ENCODE measurements at regions not wholly inside any gene's neighbourhood (a gene's known extent, or its start where the extent isn't known, plus 50 kb on each side); places are given as distances from the start of the nearest gene placed in this dataset.

DNA sequence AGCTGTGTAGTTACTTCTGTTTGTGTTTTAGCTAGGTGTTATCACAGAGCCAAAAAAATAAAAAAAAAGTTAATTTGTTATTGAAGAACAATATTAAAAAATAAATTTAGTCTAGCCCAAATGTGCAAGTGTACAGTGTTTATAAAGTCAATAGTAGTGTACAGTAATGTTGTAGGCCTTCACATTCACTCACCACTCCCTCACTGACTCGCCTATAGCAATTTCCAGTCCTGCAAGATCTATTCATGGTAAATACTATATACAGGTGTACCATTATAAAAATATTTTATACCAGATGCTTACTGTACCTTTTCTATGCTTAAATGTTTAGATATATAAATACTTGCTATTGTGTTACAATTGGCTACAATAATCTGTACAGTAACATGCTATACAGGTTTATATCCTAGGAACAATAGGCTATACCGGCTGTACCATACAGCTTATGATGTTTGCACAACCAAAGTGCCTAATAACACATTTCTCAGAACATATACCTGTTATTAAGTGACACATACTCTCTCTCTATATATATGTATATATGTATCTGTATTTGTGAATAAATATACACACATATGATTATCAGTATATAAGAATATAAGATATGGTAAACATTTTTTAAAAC, 341.4 kb upstream of the EDIL3 start:
- TF ChIP-seq CTCF (optimal IDR thresholded peaks at IDR 0.05 in 1 of 3, IDR thresholded peaks at IDR 0.05 in 1 of 3, conservative IDR thresholded peaks at IDR 0.05 in 1 of 3; ENCODE audit: extremely low read depth in 1 of 3, insufficient read depth in 2 of 3, low read length in 3 of 3): no peak
- no peak for TF ChIP-seq EZH2 (IDR thresholded peaks at IDR 0.05; ENCODE audit: low read length)
